Calu3 (cell line): ENCODE measurements at regions not wholly inside any gene's neighbourhood (a gene's known extent, or its start where the extent isn't known, plus 50 kb on each side); places are given as distances from the start of the nearest gene placed in this dataset.

ENCODE experiments used
- BruUV-seq: library from RNA; stranded (reverse); fragments of 400-500 nt; replicated peaks from 2 replicates; lab custom pipeline; 2021; lab: Mats Ljungman, UMichigan
- CTCF ChIA-PET: fragments of 300-600 bp; sonication (Branson Sonifier 250); formaldehyde crosslinking; loops from one replicate; lab custom pipeline; 2022; ENCODE audit warnings: antibody characterized with exemption; lab: Charles Lee
- DNase-seq: peaks from one replicate; pipeline ENCODE4 v3.0.0; 2022
- H3K27ac Mint-ChIP-seq: one replicate; pipeline ENCODE4 v1.8.0; 2022; ENCODE audit warnings: mixed read lengths; ENCODE audit not compliant: unreplicated experiment
- H3K27me3 Mint-ChIP-seq: one replicate; pipeline ENCODE4 v1.8.0; 2022; ENCODE audit warnings: mixed read lengths; ENCODE audit not compliant: unreplicated experiment
- H3K36me3 Mint-ChIP-seq: one replicate; pipeline ENCODE4 v1.8.0; 2022; ENCODE audit warnings: mild to moderate bottlenecking, moderate library complexity, mixed read lengths; ENCODE audit not compliant: insufficient read depth, unreplicated experiment
- H3K4me1 Mint-ChIP-seq: one replicate; pipeline ENCODE4 v1.8.0; 2022; ENCODE audit warnings: mild to moderate bottlenecking, low read depth, mixed read lengths; ENCODE audit not compliant: unreplicated experiment
- H3K4me3 Mint-ChIP-seq: one replicate; pipeline ENCODE4 v1.8.0; 2022; ENCODE audit warnings: mild to moderate bottlenecking, low read depth, moderate library complexity, mixed read lengths; ENCODE audit not compliant: unreplicated experiment
- H3K9me3 Mint-ChIP-seq: one replicate; pipeline ENCODE4 v1.8.0; 2022; ENCODE audit warnings: low read depth, mixed read lengths; ENCODE audit not compliant: unreplicated experiment
- intact Hi-C: fragments of 100-400 bp; cut with micrococcal nuclease; formaldehyde crosslinking; loops from one replicate; pipeline ENCODE4 v1.10.0; 2022; ENCODE audit not compliant: unreplicated experiment
- TF ChIP-seq, protein P1 (sequence below): fragments of 200-600 bp; IDR thresholded peaks from one replicate; pipeline ENCODE4 v1.8.0; 2022; ENCODE audit warnings: antibody characterized with exemption; ENCODE audit not compliant: unreplicated experiment

DNA sequence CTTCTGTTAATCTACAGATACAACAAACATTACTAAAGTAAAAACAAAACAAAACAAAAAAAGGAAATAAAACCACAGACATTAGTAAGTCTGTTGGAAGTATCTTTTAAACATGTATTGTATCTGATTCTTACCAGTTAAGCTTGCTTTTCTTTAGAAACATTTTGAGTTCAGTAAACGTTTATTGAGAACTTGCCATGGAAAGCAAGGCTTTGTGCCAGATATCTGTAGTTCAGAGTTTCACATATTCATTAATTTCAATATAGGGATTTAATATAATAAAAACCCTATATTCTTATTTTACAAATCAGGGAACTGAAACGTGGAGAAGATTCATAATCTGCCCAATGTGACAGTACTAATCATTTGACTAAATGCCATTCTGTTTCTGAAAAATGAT is 1101.0 kb upstream of the GYPC start:
- DNase-seq = no peak
- Mint-ChIP-seq H3K9me3 (peaks cover 15% of the 10 kb centered on the region), H3K27me3 (no peaks in the 10 kb centered on the region), H3K4me3 (no peak overlapping the region), H3K36me3 (no peaks in the 10 kb centered on the region), H3K27ac (no peak overlapping the region), H3K4me1 (no peaks in the 10 kb centered on the region)
- no TSS peak for BruUV-seq
- CTCF ChIA-PET = no interaction called here
- intact Hi-C loops = no loop called here
- TF ChIP-seq, protein P1, sequence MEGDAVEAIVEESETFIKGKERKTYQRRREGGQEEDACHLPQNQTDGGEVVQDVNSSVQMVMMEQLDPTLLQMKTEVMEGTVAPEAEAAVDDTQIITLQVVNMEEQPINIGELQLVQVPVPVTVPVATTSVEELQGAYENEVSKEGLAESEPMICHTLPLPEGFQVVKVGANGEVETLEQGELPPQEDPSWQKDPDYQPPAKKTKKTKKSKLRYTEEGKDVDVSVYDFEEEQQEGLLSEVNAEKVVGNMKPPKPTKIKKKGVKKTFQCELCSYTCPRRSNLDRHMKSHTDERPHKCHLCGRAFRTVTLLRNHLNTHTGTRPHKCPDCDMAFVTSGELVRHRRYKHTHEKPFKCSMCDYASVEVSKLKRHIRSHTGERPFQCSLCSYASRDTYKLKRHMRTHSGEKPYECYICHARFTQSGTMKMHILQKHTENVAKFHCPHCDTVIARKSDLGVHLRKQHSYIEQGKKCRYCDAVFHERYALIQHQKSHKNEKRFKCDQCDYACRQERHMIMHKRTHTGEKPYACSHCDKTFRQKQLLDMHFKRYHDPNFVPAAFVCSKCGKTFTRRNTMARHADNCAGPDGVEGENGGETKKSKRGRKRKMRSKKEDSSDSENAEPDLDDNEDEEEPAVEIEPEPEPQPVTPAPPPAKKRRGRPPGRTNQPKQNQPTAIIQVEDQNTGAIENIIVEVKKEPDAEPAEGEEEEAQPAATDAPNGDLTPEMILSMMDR = no peak

DNA sequence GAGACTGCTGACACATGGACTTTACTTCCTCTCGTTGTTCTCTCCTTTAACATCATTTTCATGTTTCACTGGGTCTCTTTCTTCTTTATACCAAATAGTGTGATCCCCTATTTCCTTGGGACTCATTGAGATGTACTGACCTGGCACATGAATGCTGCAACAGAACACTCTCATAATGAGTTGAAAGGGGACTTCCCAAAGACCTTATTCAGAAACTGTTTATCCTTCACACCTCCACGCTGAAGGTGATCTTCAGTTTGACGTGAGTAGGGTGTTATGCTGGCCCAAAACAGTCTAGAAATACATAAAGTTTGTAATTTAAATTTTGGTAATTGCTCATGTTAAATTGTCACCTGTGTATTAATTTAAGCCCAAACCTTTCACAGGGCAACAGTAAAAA is 1096.8 kb upstream of the GYPC start:
- TF ChIP-seq, protein P1 = no peak
- no peak for DNase-seq
- CTCF ChIA-PET = interaction anchor here (1.0 kb wide), 1 partner anchor 7 kb away, joined by 3 read pairs; no protein-coding TSS in a partner anchor
- intact Hi-C loops = no loop called here
- BruUV-seq = no TSS peak
- Mint-ChIP-seq H3K27ac (no peak overlapping the region), H3K4me3 (no peak overlapping the region), H3K9me3 (peaks cover 18% of the 10 kb centered on the region), H3K27me3 (no peaks in the 10 kb centered on the region), H3K36me3 (no peaks in the 10 kb centered on the region), H3K4me1 (no peaks in the 10 kb centered on the region)

DNA sequence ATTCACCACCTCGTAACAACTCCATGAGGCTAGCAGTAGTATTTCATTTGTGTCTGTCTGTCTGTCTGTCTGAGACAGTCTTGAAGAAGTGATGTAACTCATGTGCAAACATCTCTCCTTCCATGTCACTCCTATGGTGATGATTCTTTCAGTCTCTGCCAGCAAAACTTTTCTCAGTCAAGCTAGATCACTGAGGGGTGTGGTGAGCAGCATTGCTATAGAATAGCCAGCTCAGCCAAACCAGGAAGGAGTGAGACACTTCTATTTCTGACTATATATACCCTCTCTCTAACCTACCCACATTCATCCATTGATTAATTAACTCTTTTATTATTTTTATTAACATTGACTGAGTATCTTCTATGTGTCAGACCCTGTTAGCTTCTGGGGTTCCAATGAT is 1095.1 kb upstream of the GYPC start:
- TF ChIP-seq, protein P1 = no peak
- Mint-ChIP-seq H3K27ac (no peak overlapping the region), H3K36me3 (no peaks in the 10 kb centered on the region), H3K27me3 (no peaks in the 10 kb centered on the region), H3K9me3 (peaks cover 16% of the 10 kb centered on the region), H3K4me1 (no peaks in the 10 kb centered on the region), H3K4me3 (no peak overlapping the region)
- BruUV-seq = no TSS peak
- intact Hi-C loops = no loop called here
- CTCF ChIA-PET = no interaction called here
- DNase-seq = no peak

DNA sequence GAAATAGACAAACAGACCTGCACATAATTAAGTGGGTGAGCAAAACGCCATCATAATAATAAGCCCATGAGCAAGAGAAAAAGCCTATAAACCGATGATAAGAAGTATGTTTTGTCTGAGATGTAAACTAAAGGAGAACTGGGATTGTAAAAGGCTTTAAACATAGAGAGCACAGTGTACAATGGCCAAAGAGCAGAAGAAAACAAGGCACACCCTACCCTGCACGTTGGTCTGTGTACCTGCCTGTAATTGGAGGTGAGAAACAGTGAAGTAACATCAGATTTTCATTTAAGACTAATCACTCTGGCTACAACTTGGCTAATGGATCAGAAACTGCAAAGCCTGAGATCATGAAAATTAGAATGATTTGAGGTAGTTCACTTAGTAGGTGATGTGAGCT is 1094.7 kb upstream of the GYPC start:
- Mint-ChIP-seq H3K4me1 (no peaks in the 10 kb centered on the region), H3K27me3 (no peaks in the 10 kb centered on the region), H3K9me3 (peaks cover 17% of the 10 kb centered on the region), H3K27ac (no peak overlapping the region), H3K36me3 (no peaks in the 10 kb centered on the region), H3K4me3 (no peak overlapping the region)
- CTCF ChIA-PET = no interaction called here
- no TSS peak for BruUV-seq
- no peak for DNase-seq
- intact Hi-C loops = no loop called here
- TF ChIP-seq, protein P1 = no peak
